Activated T-helper 1 cell treated with anti-CD3 and anti-CD28 coated beads, Interleukin-12 subunit alpha, Interleukin-12 subunit beta, Interleukin-2, Interleukin-4 antibody, amounts not matched to agents 30 ng/mL and 10 ng/mL and 1 ng/mL, durations not matched to agents 14 hours and 24 hours and 36 hours (primary cell): ENCODE measurements at regions not wholly inside any gene's neighbourhood (a gene's known extent, or its start where the extent isn't known, plus 50 kb on each side); places are given as distances from the start of the nearest gene placed in this dataset.

Experiments
- DNase-seq: peaks from one replicate; pipeline ENCODE4 v3.0.0; 2021; ENCODE audit warnings: low spot score
- H3K27ac Mint-ChIP-seq: one replicate; pipeline ENCODE4 v1.8.0; 2021; ENCODE audit warnings: mild to moderate bottlenecking, mixed read lengths
- H3K27me3 Mint-ChIP-seq: one replicate; pipeline ENCODE4 v1.8.0; 2022; ENCODE audit warnings: mild to moderate bottlenecking, moderate library complexity, mixed read lengths; ENCODE audit not compliant: insufficient read depth
- H3K36me3 Mint-ChIP-seq: one replicate; pipeline ENCODE4 v1.8.0; 2021; ENCODE audit warnings: low read depth, mixed read lengths
- H3K4me1 Mint-ChIP-seq: one replicate; pipeline ENCODE4 v1.8.0; 2021; ENCODE audit warnings: low read depth, mixed read lengths
- H3K4me3 Mint-ChIP-seq: one replicate; pipeline ENCODE4 v1.8.0; 2021; ENCODE audit warnings: mild to moderate bottlenecking, moderate library complexity, mixed read lengths
- H3K9me3 Mint-ChIP-seq: one replicate; pipeline ENCODE4 v1.8.0; 2021; ENCODE audit warnings: mixed read lengths
- intact Hi-C: fragments of 100-400 bp; cut with micrococcal nuclease; formaldehyde crosslinking; loops from one replicate; pipeline ENCODE4 v1.15.1; 2024

- Mint-ChIP-seq H3K27me3 (peaks cover 4% of the 10 kb centered on the region), H3K4me3 (no peak overlapping the region), H3K4me1 (no peaks in the 10 kb centered on the region), H3K9me3 (no peaks in the 10 kb centered on the region), H3K27ac (no peak overlapping the region), H3K36me3 (no peaks in the 10 kb centered on the region)
- intact Hi-C loops = no loop called here
- no peak for DNase-seq
These were observed 221.6 kb upstream of the SOX21 start for GRCh38 chr13:94933936-94934335.

DNA sequence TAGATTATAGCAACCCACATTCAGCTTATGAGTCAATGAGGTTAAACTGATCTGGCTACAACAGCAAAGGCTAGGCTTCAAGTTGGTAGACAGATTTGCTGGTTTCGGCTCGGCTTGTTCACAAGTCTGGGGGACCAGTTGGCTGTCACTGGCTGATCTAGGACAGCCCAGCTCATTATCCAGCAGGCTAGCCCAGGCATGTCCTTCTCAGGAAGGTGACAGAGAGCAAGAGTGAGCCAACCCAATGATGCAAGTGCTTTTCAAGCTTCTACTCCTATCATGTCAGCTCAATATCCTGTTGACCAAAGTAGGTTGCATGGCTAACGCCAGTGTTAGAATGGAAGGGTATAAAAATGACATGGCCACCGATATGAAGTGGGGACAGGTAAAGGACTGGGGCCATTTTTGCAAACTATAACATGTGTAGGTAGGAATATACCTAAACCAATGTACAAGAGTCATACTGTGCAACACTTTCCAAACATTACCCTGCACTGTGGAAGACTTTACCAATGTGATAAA, 220.9 kb upstream of the SOX21 start:
- peaks cover 4% of the 10 kb centered on the region for H3K27me3 Mint-ChIP-seq
- no peaks in the 10 kb centered on the region for H3K9me3 Mint-ChIP-seq
- no peaks in the 10 kb centered on the region for H3K36me3 Mint-ChIP-seq
- intact Hi-C loops = no loop called here
- no peak overlapping the region for H3K4me3 Mint-ChIP-seq
- no peak for DNase-seq
- no peaks in the 10 kb centered on the region for H3K4me1 Mint-ChIP-seq
- H3K27ac Mint-ChIP-seq = no peak overlapping the region

- H3K27me3 Mint-ChIP-seq = peaks cover 2% of the 10 kb centered on the region
- H3K36me3 Mint-ChIP-seq = no peaks in the 10 kb centered on the region
- no peak for DNase-seq
- H3K9me3 Mint-ChIP-seq = no peaks in the 10 kb centered on the region
- no peak overlapping the region for H3K27ac Mint-ChIP-seq
- no peak overlapping the region for H3K4me3 Mint-ChIP-seq
- H3K4me1 Mint-ChIP-seq = no peaks in the 10 kb centered on the region
- intact Hi-C loops = no loop called here
These were observed 215.9 kb upstream of the SOX21 start for GRCh38 chr13:94928127-94928775.

DNA sequence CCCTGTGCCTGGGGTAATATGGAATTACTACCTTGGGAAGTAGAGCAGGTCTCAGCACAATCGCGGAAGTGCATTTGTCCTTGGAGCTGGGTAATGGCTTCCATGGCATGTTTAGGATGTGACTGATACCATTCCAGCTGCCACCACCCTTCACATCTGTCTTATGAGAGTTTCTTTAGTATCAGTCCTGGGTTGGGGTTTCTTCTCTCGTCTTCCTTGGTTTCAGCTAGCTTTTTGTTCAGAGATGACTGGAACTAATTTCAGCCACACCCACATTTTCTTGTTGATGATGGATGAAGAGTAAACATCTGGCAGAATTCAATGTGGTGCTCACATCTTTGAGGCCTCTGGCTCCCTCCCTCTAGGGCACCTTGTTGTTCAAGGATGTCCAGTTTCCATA, 212.9 kb upstream of the SOX21 start:
- intact Hi-C loops = no loop called here
- no peaks in the 10 kb centered on the region for H3K9me3 Mint-ChIP-seq

GRCh38 chr13:94921181-94921580, 208.8 kb upstream of the SOX21 start:
- no peak overlapping the region for H3K4me3 Mint-ChIP-seq
- no peaks in the 10 kb centered on the region for H3K4me1 Mint-ChIP-seq
- DNase-seq = no peak
- H3K36me3 Mint-ChIP-seq = no peaks in the 10 kb centered on the region
- peaks cover 1% of the 10 kb centered on the region for H3K27me3 Mint-ChIP-seq
- no peak overlapping the region for H3K27ac Mint-ChIP-seq
- intact Hi-C loops = no loop called here
- no peaks in the 10 kb centered on the region for H3K9me3 Mint-ChIP-seq

More for the DNA sequence above, 212.9 kb upstream of the SOX21 start:
- Mint-ChIP-seq H3K4me3 (no peak overlapping the region), H3K4me1 (no peaks in the 10 kb centered on the region), H3K27ac (no peak overlapping the region), H3K27me3 (peaks cover 2% of the 10 kb centered on the region), H3K36me3 (no peaks in the 10 kb centered on the region)
- no peak for DNase-seq

- intact Hi-C loops = no loop called here
- Mint-ChIP-seq H3K27me3 (peaks cover 1% of the 10 kb centered on the region), H3K9me3 (no peaks in the 10 kb centered on the region), H3K36me3 (no peaks in the 10 kb centered on the region), H3K4me1 (no peaks in the 10 kb centered on the region), H3K27ac (no peak overlapping the region), H3K4me3 (no peak overlapping the region)
- DNase-seq = no peak
These were observed 208.2 kb upstream of the SOX21 start for GRCh38 chr13:94920578-94920977.

DNA sequence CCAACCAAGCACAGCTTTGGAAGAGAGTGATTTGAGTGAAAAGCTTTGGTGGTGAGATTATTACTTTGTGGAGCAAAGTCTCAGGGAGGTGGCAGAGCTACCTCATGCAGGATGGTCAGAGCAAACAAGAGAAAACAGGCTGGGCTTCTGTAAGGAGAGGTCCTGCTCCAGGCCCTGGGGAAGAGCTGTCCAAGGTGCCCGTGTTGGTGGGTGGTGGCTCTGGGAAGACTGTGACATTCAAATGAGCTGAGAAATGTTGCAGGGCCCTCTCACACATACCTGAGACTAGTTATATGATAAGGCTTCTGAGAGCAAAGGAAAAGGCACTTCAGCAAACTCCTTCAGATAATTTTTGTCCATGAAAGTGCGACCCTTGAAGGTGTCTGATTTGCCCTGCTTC, 205.5 kb upstream of the SOX21 start:
- H3K4me3 Mint-ChIP-seq = no peak overlapping the region
- intact Hi-C loops = no loop called here

DNA sequence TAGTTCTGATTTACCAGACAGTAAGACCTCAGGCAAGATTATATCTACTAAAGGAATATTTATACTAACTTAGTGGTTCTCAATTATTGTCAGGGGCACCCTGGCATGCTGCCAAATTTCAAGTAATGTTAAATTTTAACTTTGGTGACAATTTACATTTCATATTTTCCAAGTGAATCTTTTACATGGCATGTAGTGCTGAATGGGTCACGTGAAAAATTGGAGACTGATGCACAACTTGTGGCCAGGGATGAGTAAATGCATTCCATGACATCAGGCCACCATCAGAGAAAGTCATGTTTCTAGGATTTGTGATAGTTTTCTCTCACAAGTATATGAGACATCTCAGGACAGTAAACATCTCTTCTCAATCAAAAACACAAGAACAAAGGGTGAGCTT, 202.6 kb upstream of the SOX21 start:
- Mint-ChIP-seq H3K9me3 (no peaks in the 10 kb centered on the region), H3K4me3 (no peak overlapping the region), H3K27ac (no peak overlapping the region), H3K36me3 (no peaks in the 10 kb centered on the region), H3K27me3 (peaks cover 14% of the 10 kb centered on the region), H3K4me1 (no peaks in the 10 kb centered on the region)
- no peak for DNase-seq
- intact Hi-C loops = no loop called here

More for the DNA sequence above, 205.5 kb upstream of the SOX21 start:
- H3K36me3 Mint-ChIP-seq = no peaks in the 10 kb centered on the region
- no peak for DNase-seq
- peaks cover 1% of the 10 kb centered on the region for H3K27me3 Mint-ChIP-seq
- H3K27ac Mint-ChIP-seq = no peak overlapping the region
- H3K9me3 Mint-ChIP-seq = no peaks in the 10 kb centered on the region
- no peaks in the 10 kb centered on the region for H3K4me1 Mint-ChIP-seq

DNA sequence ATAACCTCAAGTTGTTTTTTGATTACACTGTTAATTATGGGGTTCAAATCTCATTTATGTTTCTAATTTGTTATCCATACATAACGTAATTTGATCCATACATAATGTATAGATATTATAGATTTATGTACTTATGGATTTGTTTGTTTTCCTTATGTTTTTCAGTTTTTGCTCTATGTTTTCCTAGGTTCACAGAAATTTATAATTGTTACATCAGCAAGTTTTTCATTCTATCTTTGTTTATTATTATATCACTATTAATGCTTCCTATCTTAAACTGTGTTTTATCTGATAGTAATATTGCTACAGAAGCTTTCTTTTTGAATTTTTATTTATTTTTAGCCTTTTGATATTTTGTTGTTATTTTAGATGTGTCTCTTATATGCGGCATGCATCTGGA, 194.3 kb upstream of the SOX21 start:
- Mint-ChIP-seq H3K4me1 (no peaks in the 10 kb centered on the region), H3K27me3 (peaks cover 13% of the 10 kb centered on the region), H3K27ac (no peak overlapping the region), H3K36me3 (no peaks in the 10 kb centered on the region), H3K4me3 (no peak overlapping the region), H3K9me3 (no peaks in the 10 kb centered on the region)
- no peak for DNase-seq
- intact Hi-C loops = no loop called here

DNA sequence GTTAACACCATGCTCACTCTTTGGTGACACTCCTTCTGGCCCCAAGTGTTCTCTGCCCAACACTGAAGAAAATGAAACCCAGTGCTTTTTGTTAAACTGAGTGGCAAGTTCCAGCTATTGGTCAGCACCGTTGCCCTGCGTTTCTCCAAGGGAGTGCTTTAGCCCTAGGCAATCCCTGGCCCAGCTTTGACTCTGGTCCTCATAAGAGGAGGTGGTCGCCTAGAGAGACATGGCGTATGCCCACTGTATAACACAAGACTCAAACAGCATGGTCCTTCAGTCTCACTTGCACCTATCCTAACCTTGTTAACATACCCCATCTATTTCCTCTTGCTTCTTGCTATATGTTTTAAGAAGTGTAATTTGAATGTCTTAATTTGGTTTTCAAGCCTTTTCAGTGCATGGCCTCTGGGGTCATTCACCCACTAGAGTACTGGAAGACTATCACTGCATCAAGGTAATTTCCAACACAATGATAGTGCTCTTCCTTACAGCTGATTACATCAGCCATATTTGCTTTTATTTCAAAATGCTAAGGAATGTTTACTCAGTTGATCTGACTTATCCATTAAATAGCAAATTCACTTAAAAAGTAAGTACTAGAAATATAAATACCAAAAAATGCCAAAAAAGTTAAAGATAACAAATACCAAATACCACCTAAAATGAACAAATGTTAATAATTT, 190.5 kb upstream of the SOX21 start:
- intact Hi-C loops = no loop called here
- no peak overlapping the region for H3K27ac Mint-ChIP-seq
- no peak for DNase-seq
- H3K27me3 Mint-ChIP-seq = peaks cover 4% of the 10 kb centered on the region
- no peaks in the 10 kb centered on the region for H3K9me3 Mint-ChIP-seq
- no peaks in the 10 kb centered on the region for H3K36me3 Mint-ChIP-seq
- H3K4me1 Mint-ChIP-seq = no peaks in the 10 kb centered on the region
- H3K4me3 Mint-ChIP-seq = no peak overlapping the region

DNA sequence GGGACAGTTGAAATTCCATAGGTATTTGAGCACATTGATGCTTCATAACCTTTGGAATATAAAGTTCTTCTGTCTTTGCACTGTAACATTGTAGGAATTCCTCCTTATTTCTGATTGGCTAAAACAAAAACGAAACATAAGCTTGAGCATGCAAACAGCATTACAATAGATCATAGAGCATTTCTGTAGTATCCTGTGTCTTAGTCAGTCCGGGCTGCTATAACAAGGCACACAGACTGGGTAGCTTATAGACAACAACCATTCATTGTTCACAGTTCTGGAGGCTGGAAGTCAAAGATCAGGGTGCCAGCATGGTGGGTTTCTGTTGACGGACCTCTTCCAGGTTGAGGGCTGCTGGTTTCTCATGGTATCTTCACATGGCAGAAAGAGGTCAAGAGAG, 188.7 kb upstream of the SOX21 start:
- H3K4me1 Mint-ChIP-seq = no peaks in the 10 kb centered on the region
- H3K36me3 Mint-ChIP-seq = no peaks in the 10 kb centered on the region
- no peak overlapping the region for H3K4me3 Mint-ChIP-seq
- DNase-seq = no peak
- intact Hi-C loops = no loop called here
- H3K9me3 Mint-ChIP-seq = no peaks in the 10 kb centered on the region
- no peak overlapping the region for H3K27ac Mint-ChIP-seq
- H3K27me3 Mint-ChIP-seq = peaks cover 4% of the 10 kb centered on the region

DNA sequence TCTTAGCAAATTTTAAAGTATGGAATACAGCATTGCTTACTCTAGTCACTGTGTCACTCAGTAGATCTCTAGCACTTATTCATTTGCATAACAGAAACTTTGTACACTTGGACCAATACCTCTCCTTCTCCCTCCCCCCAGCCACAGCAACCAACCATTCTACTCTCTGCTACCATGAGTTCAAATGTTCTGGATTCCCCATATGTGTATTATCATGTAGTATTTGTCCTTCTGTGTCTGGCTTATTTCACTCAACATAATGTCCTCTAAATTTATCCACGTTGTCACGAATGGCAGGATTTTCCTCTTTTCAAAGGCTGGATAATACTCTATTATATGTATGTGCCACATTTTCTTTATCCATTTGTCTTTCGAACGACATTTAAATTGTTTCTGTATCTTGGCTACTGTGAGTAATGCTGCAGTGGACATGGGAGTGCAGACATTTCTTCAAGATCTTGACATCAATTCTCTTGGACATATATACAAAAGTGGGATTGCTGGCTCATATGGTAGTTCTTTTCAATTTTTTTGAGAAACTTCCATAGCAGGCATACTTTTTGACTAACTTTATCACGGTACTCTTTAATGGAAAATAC, 184.5 kb upstream of the SOX21 start:
- intact Hi-C loops = no loop called here
- Mint-ChIP-seq H3K36me3 (no peaks in the 10 kb centered on the region), H3K27me3 (peaks cover 2% of the 10 kb centered on the region), H3K9me3 (no peaks in the 10 kb centered on the region), H3K4me3 (no peak overlapping the region), H3K4me1 (no peaks in the 10 kb centered on the region), H3K27ac (no peak overlapping the region)
- no peak for DNase-seq

GRCh38 chr13:94896238-94896637, 183.9 kb upstream of the SOX21 start:
- Mint-ChIP-seq H3K36me3 (no peaks in the 10 kb centered on the region), H3K9me3 (no peaks in the 10 kb centered on the region), H3K4me1 (no peaks in the 10 kb centered on the region), H3K27me3 (peaks cover 2% of the 10 kb centered on the region), H3K27ac (no peak overlapping the region), H3K4me3 (no peak overlapping the region)
- intact Hi-C loops = no loop called here
- no peak for DNase-seq
